ENCODE measurements at regions not wholly inside any gene's neighbourhood (a gene's known extent, or its start where the extent isn't known, plus 50 kb on each side); places are given as distances from the start of the nearest gene placed in this dataset.

- Histone ChIP-seq H3K27ac (ENCODE audit: poor library complexity, severe bottlenecking) (no peak overlapping the region), H3K4me3 (ENCODE audit: severe bottlenecking) (no peak overlapping the region), H3K36me3 (ENCODE audit: low read depth) (no peaks in the 10 kb centered on the region), H3K9me3 (ENCODE audit: severe bottlenecking) (no peaks in the 10 kb centered on the region), H3K4me1 (ENCODE audit: insufficient read depth, poor library complexity, severe bottlenecking) (no peaks in the 10 kb centered on the region), H3K27me3 (ENCODE audit: insufficient read depth, poor library complexity, severe bottlenecking) (no peaks in the 10 kb centered on the region)
- DNase-seq (ENCODE audit: low spot score), result no peak
- TF ChIP-seq CTCF (IDR thresholded peaks at IDR 0.05; ENCODE audit: poor library complexity, severe bottlenecking), result no peak
- no peak for ATAC-seq (ENCODE audit: low read depth)
Observed at GRCh38 chr1:56220021-56220420, 359.3 kb downstream of the PLPP3 start.

DNA sequence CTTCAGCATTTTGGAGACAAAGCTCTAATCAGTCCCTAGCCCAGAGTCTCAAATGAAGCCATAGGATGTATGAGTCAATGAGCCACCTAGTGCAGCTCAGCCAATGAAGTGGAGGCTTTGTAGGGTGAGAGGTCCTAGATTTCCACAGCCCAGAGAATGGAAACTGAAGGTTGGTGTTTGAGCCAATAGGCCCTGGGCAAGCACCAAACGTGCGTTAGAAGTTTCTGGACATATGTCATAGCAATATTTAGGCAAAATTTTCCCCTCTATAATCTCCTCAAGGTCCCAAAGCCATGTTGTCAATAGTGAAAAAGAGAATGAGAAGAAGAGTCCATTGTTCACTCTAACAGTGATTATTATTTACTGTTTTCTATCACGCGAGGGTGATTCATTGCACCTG, 361.3 kb downstream of the PLPP3 start:
- no peak for ATAC-seq (ENCODE audit: low read depth)

DNA sequence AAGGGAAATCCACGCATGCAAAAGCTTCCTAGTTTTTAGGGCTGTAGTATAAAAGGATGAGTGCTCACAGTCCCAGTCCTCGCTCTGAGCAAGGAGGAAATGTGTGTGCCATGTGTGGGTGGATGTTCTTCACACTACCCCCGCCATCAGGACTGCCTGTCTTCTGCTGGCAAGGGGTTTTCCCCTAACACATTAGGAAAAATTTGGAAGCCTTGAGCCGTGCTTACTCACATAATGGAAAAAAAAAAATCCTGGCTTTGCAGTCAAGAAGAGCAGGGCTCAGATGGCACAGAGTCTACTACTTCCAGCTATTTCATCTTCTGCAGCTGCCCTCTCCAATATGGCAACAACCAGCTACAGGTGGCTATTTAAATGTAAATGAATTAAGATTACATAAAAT, 363.1 kb downstream of the PLPP3 start:
- TF ChIP-seq CTCF (IDR thresholded peaks at IDR 0.05; ENCODE audit: poor library complexity, severe bottlenecking), result no peak

More for the DNA sequence above, 361.3 kb downstream of the PLPP3 start:
- H3K27me3 ChIP-seq (ENCODE audit: insufficient read depth, poor library complexity, severe bottlenecking), result no peaks in the 10 kb centered on the region
- no peaks in the 10 kb centered on the region for H3K4me1 ChIP-seq (ENCODE audit: insufficient read depth, poor library complexity, severe bottlenecking)
- TF ChIP-seq CTCF (IDR thresholded peaks at IDR 0.05; ENCODE audit: poor library complexity, severe bottlenecking), result no peak
- no peaks in the 10 kb centered on the region for H3K9me3 ChIP-seq (ENCODE audit: severe bottlenecking)
- no peak overlapping the region for H3K4me3 ChIP-seq (ENCODE audit: severe bottlenecking)
- no peaks in the 10 kb centered on the region for H3K36me3 ChIP-seq (ENCODE audit: low read depth)
- DNase-seq (ENCODE audit: low spot score), result no peak
- H3K27ac ChIP-seq (ENCODE audit: poor library complexity, severe bottlenecking), result no peak overlapping the region

DNA sequence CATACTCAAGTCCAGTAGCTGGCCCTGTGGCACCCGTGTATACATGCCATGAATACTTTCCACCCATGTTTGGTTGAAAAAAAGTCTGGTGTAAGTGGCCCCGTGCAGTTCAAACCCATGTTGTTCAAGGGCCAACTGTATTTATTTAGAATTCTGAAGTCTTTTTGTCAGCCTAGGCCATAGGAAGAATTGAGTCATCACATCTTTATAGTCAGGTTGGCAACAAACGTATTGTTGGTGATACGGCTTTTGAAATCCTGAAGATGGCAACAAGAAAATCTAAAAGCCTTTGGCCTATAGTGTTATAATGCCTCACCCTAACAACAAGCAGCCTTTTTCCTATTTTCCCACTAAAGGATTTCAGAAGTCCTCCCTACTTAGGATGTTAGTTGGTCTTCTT, 363.6 kb downstream of the PLPP3 start:
- no peaks in the 10 kb centered on the region for H3K4me1 ChIP-seq (ENCODE audit: insufficient read depth, poor library complexity, severe bottlenecking)
- H3K9me3 ChIP-seq (ENCODE audit: severe bottlenecking), result no peaks in the 10 kb centered on the region
- DNase-seq (ENCODE audit: low spot score), result no peak
- H3K27me3 ChIP-seq (ENCODE audit: insufficient read depth, poor library complexity, severe bottlenecking), result no peaks in the 10 kb centered on the region
- no peak overlapping the region for H3K4me3 ChIP-seq (ENCODE audit: severe bottlenecking)
- no peak overlapping the region for H3K27ac ChIP-seq (ENCODE audit: poor library complexity, severe bottlenecking)
- H3K36me3 ChIP-seq (ENCODE audit: low read depth), result no peaks in the 10 kb centered on the region
- no peak for ATAC-seq (ENCODE audit: low read depth)
- no peak for TF ChIP-seq CTCF (IDR thresholded peaks at IDR 0.05; ENCODE audit: poor library complexity, severe bottlenecking)

More for the DNA sequence above, 363.1 kb downstream of the PLPP3 start:
- Histone ChIP-seq H3K27me3 (ENCODE audit: insufficient read depth, poor library complexity, severe bottlenecking) (no peaks in the 10 kb centered on the region), H3K36me3 (ENCODE audit: low read depth) (no peaks in the 10 kb centered on the region), H3K9me3 (ENCODE audit: severe bottlenecking) (no peaks in the 10 kb centered on the region), H3K27ac (ENCODE audit: poor library complexity, severe bottlenecking) (no peak overlapping the region), H3K4me1 (ENCODE audit: insufficient read depth, poor library complexity, severe bottlenecking) (no peaks in the 10 kb centered on the region), H3K4me3 (ENCODE audit: severe bottlenecking) (no peak overlapping the region)
- DNase-seq (ENCODE audit: low spot score) (no peak), ATAC-seq (ENCODE audit: low read depth) (no peak)

DNA sequence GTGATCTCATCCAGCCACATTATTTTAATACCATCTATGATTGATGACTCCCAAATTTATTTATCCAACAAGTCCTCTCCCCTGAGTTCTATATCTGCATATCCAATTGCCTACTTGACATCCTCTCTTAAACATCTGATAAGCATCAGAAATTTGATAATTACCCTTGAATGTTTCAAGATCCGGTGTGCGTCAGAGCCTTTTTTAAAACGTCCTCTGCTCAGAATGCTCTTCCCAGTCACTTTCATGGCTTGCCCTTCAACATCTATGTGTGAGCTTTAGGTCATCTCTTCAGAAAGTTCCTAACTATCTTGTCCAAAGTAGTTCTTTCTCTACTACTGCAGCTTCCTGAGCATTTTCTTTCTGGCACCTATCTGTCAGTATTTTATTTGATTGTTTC, 364.3 kb downstream of the PLPP3 start:
- no peaks in the 10 kb centered on the region for H3K9me3 ChIP-seq (ENCODE audit: severe bottlenecking)
- ATAC-seq (ENCODE audit: low read depth) (no peak), DNase-seq (ENCODE audit: low spot score) (no peak)
- H3K27me3 ChIP-seq (ENCODE audit: insufficient read depth, poor library complexity, severe bottlenecking), result no peaks in the 10 kb centered on the region
- H3K4me3 ChIP-seq (ENCODE audit: severe bottlenecking), result no peak overlapping the region
- H3K27ac ChIP-seq (ENCODE audit: poor library complexity, severe bottlenecking), result no peak overlapping the region
- H3K36me3 ChIP-seq (ENCODE audit: low read depth), result no peaks in the 10 kb centered on the region
- TF ChIP-seq CTCF (IDR thresholded peaks at IDR 0.05; ENCODE audit: poor library complexity, severe bottlenecking), result no peak
- H3K4me1 ChIP-seq (ENCODE audit: insufficient read depth, poor library complexity, severe bottlenecking), result no peaks in the 10 kb centered on the region

All from RWPE2 (cell line).